ENCODE measurements at regions not wholly inside any gene's neighbourhood (a gene's known extent, or its start where the extent isn't known, plus 50 kb on each side); places are given as distances from the start of the nearest gene placed in this dataset.

GRCh38 chr2:176805345-176805744 lies 407.2 kb upstream of the HNRNPA3 start:
- TF ChIP-seq GATA3 (IDR thresholded peaks at IDR 0.05; ENCODE audit: low read depth, low read length) (no peak), GATA2 (IDR thresholded peaks at IDR 0.05; ENCODE audit: low read depth, low read length) (no peak)

GRCh38 chr2:176812246-176812775 lies 400.3 kb upstream of the HNRNPA3 start:
- no peak for TF ChIP-seq GATA2 (IDR thresholded peaks at IDR 0.05; ENCODE audit: low read depth, low read length)
- no peak for TF ChIP-seq GATA3 (IDR thresholded peaks at IDR 0.05; ENCODE audit: low read depth, low read length)

GRCh38 chr2:176813156-176813555 lies 399.4 kb upstream of the HNRNPA3 start:
- TF ChIP-seq GATA3 (IDR thresholded peaks at IDR 0.05; ENCODE audit: low read depth, low read length) (no peak), GATA2 (IDR thresholded peaks at IDR 0.05; ENCODE audit: low read depth, low read length) (no peak)

- TF ChIP-seq GATA2 (IDR thresholded peaks at IDR 0.05; ENCODE audit: low read depth, low read length) (no peak), GATA3 (IDR thresholded peaks at IDR 0.05; ENCODE audit: low read depth, low read length) (no peak)
These were observed 399.0 kb upstream of the HNRNPA3 start for GRCh38 chr2:176813621-176814049.

- TF ChIP-seq GATA3 (IDR thresholded peaks at IDR 0.05; ENCODE audit: low read depth, low read length), result no peak
- no peak for TF ChIP-seq GATA2 (IDR thresholded peaks at IDR 0.05; ENCODE audit: low read depth, low read length)
These were observed 398.3 kb upstream of the HNRNPA3 start for GRCh38 chr2:176814274-176814673.

- peak; percentile 52 for TF ChIP-seq GATA2 (IDR thresholded peaks at IDR 0.05; ENCODE audit: low read depth, low read length)
- peak; percentile 76; the same call in 1 of the 2 replicates for TF ChIP-seq GATA3 (IDR thresholded peaks at IDR 0.05; ENCODE audit: low read depth, low read length)
These were observed 397.7 kb upstream of the HNRNPA3 start for GRCh38 chr2:176814740-176815367.

- no peak for TF ChIP-seq GATA3 (IDR thresholded peaks at IDR 0.05; ENCODE audit: low read depth, low read length)
- no peak for TF ChIP-seq GATA2 (IDR thresholded peaks at IDR 0.05; ENCODE audit: low read depth, low read length)
These were observed 395.5 kb upstream of the HNRNPA3 start for GRCh38 chr2:176817061-176817565.

GRCh38 chr2:176818076-176818475 lies 394.5 kb upstream of the HNRNPA3 start:
- TF ChIP-seq GATA2 (IDR thresholded peaks at IDR 0.05; ENCODE audit: low read depth, low read length) (no peak), GATA3 (IDR thresholded peaks at IDR 0.05; ENCODE audit: low read depth, low read length) (no peak)

GRCh38 chr2:176818617-176819016 lies 394.0 kb upstream of the HNRNPA3 start:
- no peak for TF ChIP-seq GATA2 (IDR thresholded peaks at IDR 0.05; ENCODE audit: low read depth, low read length)
- no peak for TF ChIP-seq GATA3 (IDR thresholded peaks at IDR 0.05; ENCODE audit: low read depth, low read length)

- no peak for TF ChIP-seq GATA3 (IDR thresholded peaks at IDR 0.05; ENCODE audit: low read depth, low read length)
- TF ChIP-seq GATA2 (IDR thresholded peaks at IDR 0.05; ENCODE audit: low read depth, low read length), result no peak
These were observed 393.3 kb upstream of the HNRNPA3 start for GRCh38 chr2:176819306-176819705.

GRCh38 chr2:176820371-176820932 lies 392.1 kb upstream of the HNRNPA3 start:
- no peak for TF ChIP-seq GATA3 (IDR thresholded peaks at IDR 0.05; ENCODE audit: low read depth, low read length)
- TF ChIP-seq GATA2 (IDR thresholded peaks at IDR 0.05; ENCODE audit: low read depth, low read length), result no peak

- TF ChIP-seq GATA3 (IDR thresholded peaks at IDR 0.05; ENCODE audit: low read depth, low read length) (no peak), GATA2 (IDR thresholded peaks at IDR 0.05; ENCODE audit: low read depth, low read length) (no peak)
These were observed 391.2 kb upstream of the HNRNPA3 start for GRCh38 chr2:176821350-176821749.

- TF ChIP-seq GATA3 (IDR thresholded peaks at IDR 0.05; ENCODE audit: low read depth, low read length), result no peak
- TF ChIP-seq GATA2 (IDR thresholded peaks at IDR 0.05; ENCODE audit: low read depth, low read length), result no peak
These were observed 390.5 kb upstream of the HNRNPA3 start for GRCh38 chr2:176822060-176822459.

GRCh38 chr2:176826356-176826755 lies 386.2 kb upstream of the HNRNPA3 start:
- TF ChIP-seq GATA2 (IDR thresholded peaks at IDR 0.05; ENCODE audit: low read depth, low read length), result no peak
- TF ChIP-seq GATA3 (IDR thresholded peaks at IDR 0.05; ENCODE audit: low read depth, low read length), result no peak

All from SH-SY5Y (cell line).